ENCODE measurements at regions not wholly inside any gene's neighbourhood (a gene's known extent, or its start where the extent isn't known, plus 50 kb on each side); places are given as distances from the start of the nearest gene placed in this dataset.

- TF ChIP-seq TP53 (CRISPR knock-in tag; IDR thresholded peaks at IDR 0.05), result no peak
- peak; percentile 77 for TF ChIP-seq PRDM15 (CRISPR knock-in tag; IDR thresholded peaks at IDR 0.05)
- TF ChIP-seq ATF2 (CRISPR knock-in tag; IDR thresholded peaks at IDR 0.05; ENCODE audit: borderline replicate concordance, low read depth), result no peak
- TF ChIP-seq NFYB (CRISPR knock-in tag; conservative IDR thresholded peaks at IDR 0.05; ENCODE audit: low read depth), result no peak
- DNase-seq (ENCODE audit: low spot score) (no peak), ATAC-seq (no peak)
- ChIA-PET CTCF (interaction anchor here (1.3 to 2.4 kb wide), 2 partner anchors 14 to 15 kb away, joined by 3 to 17 read pairs; no protein-coding TSS in a partner anchor), POLR2A (no interaction called here)
- peak overlapping the region; percentile 34 for H3K4me3 Mint-ChIP-seq
- H3K4me1 Mint-ChIP-seq, result no peaks in the 10 kb centered on the region
- no peaks in the 10 kb centered on the region for H3K36me3 Mint-ChIP-seq
- peaks cover 83% of the 10 kb centered on the region for H3K27me3 Mint-ChIP-seq (ENCODE audit: low read depth)
- peaks cover 6% of the 10 kb centered on the region for H3K9me3 Mint-ChIP-seq
- H3K27ac Mint-ChIP-seq, result no peak overlapping the region
These were observed 201.2 kb downstream of the TTC8 start for GRCh38 chr14:89025561-89026236.

GRCh38 chr14:89027097-89027740, 202.8 kb downstream of the TTC8 start:
- ATAC-seq, result peak; percentile 72
- Mint-ChIP-seq H3K9me3 (peaks cover 8% of the 10 kb centered on the region), H3K27ac (no peak overlapping the region), H3K36me3 (no peaks in the 10 kb centered on the region), H3K4me1 (no peaks in the 10 kb centered on the region), H3K27me3 (ENCODE audit: low read depth) (peaks cover 77% of the 10 kb centered on the region), H3K4me3 (peak overlapping the region; percentile 83)
- peak; percentile 75 for DNase-seq (ENCODE audit: low spot score)
- ChIA-PET CTCF (interaction anchor here (0.6 to 2.4 kb wide), 15 partner anchors 9 to 1035 kb away, joined by 3 to 17 read pairs (median 3); partner anchors contain the start of gene TTC8), POLR2A (no interaction called here)
- TF ChIP-seq CREM (CRISPR knock-in tag; IDR thresholded peaks at IDR 0.05) (no peak), KAT7 (CRISPR knock-in tag; IDR thresholded peaks at IDR 0.05; ENCODE audit: borderline replicate concordance) (peak; percentile 32; the same call in 1 of the 2 replicates), CTCF (IDR thresholded peaks at IDR 0.05) (peak; percentile 95), ATF3 (CRISPR knock-in tag; conservative IDR thresholded peaks at IDR 0.05) (no peak), ZNF512 (CRISPR knock-in tag; IDR thresholded peaks at IDR 0.05; ENCODE audit: borderline replicate concordance) (no peak), FOXK1 (CRISPR knock-in tag; IDR thresholded peaks at IDR 0.05) (0 out of 2 replicates have a peak, but pooled peaks have one; percentile 10), SP1 (CRISPR knock-in tag; conservative IDR thresholded peaks at IDR 0.05) (0 out of 2 replicates have a peak, but pooled peaks have one; percentile 46), SOX15 (CRISPR knock-in tag; IDR thresholded peaks at IDR 0.05) (no peak), ZSCAN18 (CRISPR knock-in tag; IDR thresholded peaks at IDR 0.05) (no peak), PRDM15 (CRISPR knock-in tag; IDR thresholded peaks at IDR 0.05) (peak; percentile 76)
